GM23248 (cell line): ENCODE measurements at regions not wholly inside any gene's neighbourhood (a gene's known extent, or its start where the extent isn't known, plus 50 kb on each side); places are given as distances from the start of the nearest gene placed in this dataset.

ENCODE experiments used
- EZH2 ChIP-seq: fragments of 200-600 bp; sonication (generic); IDR thresholded peaks from 2 replicates; pipeline ENCODE4 v1.6.1; 2018; ENCODE audit warnings: antibody characterized with exemption, mild to moderate bottlenecking; ENCODE audit not compliant: insufficient read depth, poor library complexity, severe bottlenecking
- EZH2phosphoT487 ChIP-seq: fragments of 200-600 bp; sonication (generic); IDR thresholded peaks from 2 replicates; pipeline ENCODE4 v1.6.1; 2018; ENCODE audit warnings: antibody characterized with exemption, moderate library complexity, mild to moderate bottlenecking, low read depth; ENCODE audit not compliant: insufficient read depth

GRCh38 chr3:189082666-189083427, 88.9 kb upstream of the TPRG1 start:
- no peak for TF ChIP-seq EZH2phosphoT487
- TF ChIP-seq EZH2, result no peak
